Adrenal gland (tissue), 5 donors: ENCODE measurements at regions not wholly inside any gene's neighbourhood (a gene's known extent, or its start where the extent isn't known, plus 50 kb on each side); places are given as distances from the start of the nearest gene placed in this dataset.

Source experiments
- POLR2A ChIP-seq, 2 donors: fragments of 450-650 bp; IDR thresholded peaks; one replicate each; pipeline ENCODE4 v1.6.1; 2017; ENCODE audit warnings: antibody characterized with exemption in 2 of 2, mild to moderate bottlenecking in 2 of 2, moderate library complexity in 1 of 2
- TF ChIP-seq, protein P1 (sequence below), 6 experiments: fragments of 450-650 bp in 4 of 6; fragments of 200-600 bp in 2 of 6; sonication (generic) in 1 of 6; IDR thresholded peaks; 1 replicate in 5 of 6; 2 replicates in 1 of 6; pipeline versions ENCODE4 v1.5.1 to v1.8.0; 2016 to 2021; ENCODE audit warnings: antibody characterized with exemption in 6 of 6, mild to moderate bottlenecking in 2 of 6, moderate library complexity in 1 of 6
- donor health status: DM: no; HTN: no; CAD: no.

- TF ChIP-seq, protein P1, sequence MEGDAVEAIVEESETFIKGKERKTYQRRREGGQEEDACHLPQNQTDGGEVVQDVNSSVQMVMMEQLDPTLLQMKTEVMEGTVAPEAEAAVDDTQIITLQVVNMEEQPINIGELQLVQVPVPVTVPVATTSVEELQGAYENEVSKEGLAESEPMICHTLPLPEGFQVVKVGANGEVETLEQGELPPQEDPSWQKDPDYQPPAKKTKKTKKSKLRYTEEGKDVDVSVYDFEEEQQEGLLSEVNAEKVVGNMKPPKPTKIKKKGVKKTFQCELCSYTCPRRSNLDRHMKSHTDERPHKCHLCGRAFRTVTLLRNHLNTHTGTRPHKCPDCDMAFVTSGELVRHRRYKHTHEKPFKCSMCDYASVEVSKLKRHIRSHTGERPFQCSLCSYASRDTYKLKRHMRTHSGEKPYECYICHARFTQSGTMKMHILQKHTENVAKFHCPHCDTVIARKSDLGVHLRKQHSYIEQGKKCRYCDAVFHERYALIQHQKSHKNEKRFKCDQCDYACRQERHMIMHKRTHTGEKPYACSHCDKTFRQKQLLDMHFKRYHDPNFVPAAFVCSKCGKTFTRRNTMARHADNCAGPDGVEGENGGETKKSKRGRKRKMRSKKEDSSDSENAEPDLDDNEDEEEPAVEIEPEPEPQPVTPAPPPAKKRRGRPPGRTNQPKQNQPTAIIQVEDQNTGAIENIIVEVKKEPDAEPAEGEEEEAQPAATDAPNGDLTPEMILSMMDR (IDR thresholded peaks at IDR 0.05): no peak
- no peak for TF ChIP-seq POLR2A (IDR thresholded peaks at IDR 0.05)
Observed at GRCh38 chr12:115726691-115727090, 550.8 kb downstream of the MED13L start.
